CD4-positive, alpha-beta T cell (primary cell): ENCODE measurements at regions not wholly inside any gene's neighbourhood (a gene's known extent, or its start where the extent isn't known, plus 50 kb on each side); places are given as distances from the start of the nearest gene placed in this dataset.

ENCODE experiments used
- ATAC-seq: fragments of 200-7000 bp; cut with Tn5 transposase; one replicate; pipeline ENCODE4 v1.10.0; 2022; ENCODE audit warnings: mild to moderate bottlenecking; ENCODE audit not compliant: poor library complexity
- CTCF ChIA-PET: fragments of 350-600 bp; sonication (Branson Sonifier 250); formaldehyde crosslinking; loops from one replicate; lab custom pipeline; 2021; ENCODE audit warnings: antibody characterized with exemption, inconsistent platforms; lab: Charles Lee
- POLR2A ChIA-PET: fragments of 350-600 bp; sonication (Branson Sonifier 250); formaldehyde crosslinking; loops from one replicate; lab custom pipeline; 2021; ENCODE audit warnings: antibody characterized with exemption, inconsistent platforms; lab: Charles Lee
- DNase-seq, 14 experiments: peaks; one replicate each; pipeline ENCODE4 v3.0.0-alpha.2; 2013 to 2020; ENCODE audit warnings: mixed read lengths in 2 of 14
- H3K27ac ChIP-seq, 2 donors: one replicate each; pipeline versions ENCODE4 v1.5.1 to v1.7.0; 2013; ENCODE audit warnings: low read length in 2 of 2, low read depth in 1 of 2, mild to moderate bottlenecking in 1 of 2
- H3K27me3 ChIP-seq, 2 experiments: 1 replicate in 1 of 2; 2 replicates in 1 of 2; pipeline versions ENCODE4 v1.6.1 to v1.7.0; 2013; ENCODE audit warnings: low read length in 2 of 2, control low read depth in 1 of 2, mild to moderate bottlenecking in 1 of 2, moderate library complexity in 1 of 2; ENCODE audit not compliant: insufficient read depth in 2 of 2, control insufficient read depth in 1 of 2
- H3K36me3 ChIP-seq: one replicate; pipeline ENCODE4 v1.6.1; 2013; ENCODE audit warnings: low read length, control low read depth; ENCODE audit not compliant: insufficient read depth
- H3K4me1 ChIP-seq: one replicate; pipeline ENCODE4 v1.6.1; 2013; ENCODE audit warnings: low read length, control low read depth; ENCODE audit not compliant: insufficient read depth
- H3K4me3 ChIP-seq: one replicate; pipeline ENCODE4 v1.5.1; 2013; ENCODE audit warnings: mild to moderate bottlenecking, low read length, moderate library complexity
- H3K9me3 ChIP-seq, 2 experiments: 1 replicate in 1 of 2; 2 replicates in 1 of 2; pipeline versions ENCODE4 v1.6.1 to v1.7.0; 2013; ENCODE audit warnings: low read length in 2 of 2, mild to moderate bottlenecking in 2 of 2, control low read depth in 1 of 2, moderate library complexity in 1 of 2; ENCODE audit not compliant: control insufficient read depth in 1 of 2, insufficient read depth in 1 of 2
- H3K27ac Mint-ChIP-seq: one replicate; pipeline ENCODE4 v1.8.0; 2020; ENCODE audit warnings: mixed read lengths
- H3K27me3 Mint-ChIP-seq: one replicate; pipeline ENCODE4 v1.8.0; 2021; ENCODE audit warnings: mixed read lengths
- H3K36me3 Mint-ChIP-seq: one replicate; pipeline ENCODE4 v1.8.0; 2021; ENCODE audit warnings: low read depth, mixed read lengths
- H3K4me1 Mint-ChIP-seq: one replicate; pipeline ENCODE4 v1.8.0; 2021; ENCODE audit warnings: low read depth, mixed read lengths
- H3K4me3 Mint-ChIP-seq: one replicate; pipeline ENCODE4 v1.8.0; 2020; ENCODE audit warnings: mild to moderate bottlenecking, mixed read lengths
- H3K9me3 Mint-ChIP-seq: one replicate; pipeline ENCODE4 v1.8.0; 2020; ENCODE audit warnings: mixed read lengths
- CTCF ChIP-seq: fragments of 200-600 bp; IDR thresholded peaks from one replicate; pipeline ENCODE4 v1.8.0; 2022; ENCODE audit warnings: antibody characterized with exemption, mild to moderate bottlenecking
- intact Hi-C, 2 experiments: fragments of 100-400 bp; cut with DNase I in 1 of 2; cut with micrococcal nuclease in 1 of 2; formaldehyde crosslinking; loops; one replicate each; pipeline versions ENCODE4 v1.15.1 to v1.9.0; 2023 to 2025; cut with DNase I, micrococcal nuclease

GRCh38 chr18:30766053-30766452, 276.5 kb downstream of the DSC3 start:
- ChIA-PET POLR2A (no interaction called here), CTCF (no interaction called here)
- Histone ChIP-seq H3K27me3 (no peaks in the 10 kb centered on the region), H3K4me1 (no peaks in the 10 kb centered on the region), H3K36me3 (no peaks in the 10 kb centered on the region), H3K4me3 (no peak overlapping the region), H3K9me3 (peaks cover 4 to 5% of the 10 kb centered on the region in 2 experiments), H3K27ac (no peak overlapping the region)
- H3K27me3 Mint-ChIP-seq = no peaks in the 10 kb centered on the region
- H3K4me3 Mint-ChIP-seq = no peak overlapping the region
- no peak for TF ChIP-seq CTCF
- DNase-seq (no peak), ATAC-seq (no peak)
- no peaks in the 10 kb centered on the region for H3K4me1 Mint-ChIP-seq
- no peak overlapping the region for H3K27ac Mint-ChIP-seq
- no peaks in the 10 kb centered on the region for H3K36me3 Mint-ChIP-seq
- intact Hi-C loops = no loop called here
- H3K9me3 Mint-ChIP-seq = peaks cover 3% of the 10 kb centered on the region

DNA sequence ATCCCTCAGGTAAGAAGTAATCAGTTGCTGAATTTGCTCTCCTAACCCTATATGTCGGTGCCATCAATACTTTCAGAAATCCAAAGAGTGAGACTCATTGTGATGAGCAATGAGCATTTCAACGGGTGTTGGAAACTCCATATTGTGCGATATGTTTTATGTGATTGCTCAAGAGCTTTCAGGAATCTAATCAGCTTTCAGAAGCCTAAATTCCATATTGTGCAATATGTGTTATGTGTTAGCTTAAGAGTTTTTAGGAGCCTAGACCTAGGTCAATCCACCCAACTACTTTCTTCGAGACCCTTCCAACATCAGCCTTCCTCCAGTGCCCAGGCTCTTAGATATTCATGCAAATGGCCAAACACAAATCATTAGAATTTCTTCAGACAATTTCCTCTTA, 277.3 kb downstream of the DSC3 start:
- no peak overlapping the region for H3K27ac ChIP-seq
- no peak for TF ChIP-seq CTCF
- DNase-seq = no peak
- no peaks in the 10 kb centered on the region for H3K4me1 ChIP-seq
- H3K9me3 Mint-ChIP-seq = no peaks in the 10 kb centered on the region
- H3K36me3 ChIP-seq = no peaks in the 10 kb centered on the region
- H3K27ac Mint-ChIP-seq = no peak overlapping the region
- ChIA-PET CTCF (no interaction called here), POLR2A (no interaction called here)
- intact Hi-C loops = no loop called here
- no peaks in the 10 kb centered on the region for H3K4me1 Mint-ChIP-seq
- no peak overlapping the region for H3K4me3 Mint-ChIP-seq
- ATAC-seq = no peak
- H3K27me3 Mint-ChIP-seq = no peaks in the 10 kb centered on the region
- H3K27me3 ChIP-seq = no peaks in the 10 kb centered on the region
- peaks cover 4 to 5% of the 10 kb centered on the region in 2 experiments for H3K9me3 ChIP-seq
- no peak overlapping the region for H3K4me3 ChIP-seq
- H3K36me3 Mint-ChIP-seq = no peaks in the 10 kb centered on the region

- Histone ChIP-seq H3K36me3 (no peaks in the 10 kb centered on the region), H3K9me3 (peaks cover 3 to 4% of the 10 kb centered on the region in 2 experiments), H3K4me3 (no peak overlapping the region), H3K27ac (no peak overlapping the region), H3K4me1 (no peaks in the 10 kb centered on the region), H3K27me3 (no peaks in the 10 kb centered on the region)
- DNase-seq (no peak), ATAC-seq (no peak)
- POLR2A ChIA-PET = no interaction called here
- CTCF ChIA-PET = no interaction called here
- intact Hi-C loops = no loop called here
- no peak for TF ChIP-seq CTCF
- no peaks in the 10 kb centered on the region for H3K9me3 Mint-ChIP-seq
- H3K4me3 Mint-ChIP-seq = no peak overlapping the region
- H3K27ac Mint-ChIP-seq = no peak overlapping the region
- no peaks in the 10 kb centered on the region for H3K36me3 Mint-ChIP-seq
- no peaks in the 10 kb centered on the region for H3K4me1 Mint-ChIP-seq
- no peaks in the 10 kb centered on the region for H3K27me3 Mint-ChIP-seq
Observed at GRCh38 chr18:30763902-30764350, 278.6 kb downstream of the DSC3 start.
